DOHH2 (cell line): ENCODE measurements at regions not wholly inside any gene's neighbourhood (a gene's known extent, or its start where the extent isn't known, plus 50 kb on each side); places are given as distances from the start of the nearest gene placed in this dataset.

ENCODE experiments used
- H3F3A ChIP-seq: fragments of 200-600 bp; sonication (generic), shearing (Covaris generic); 2 replicates; pipeline ENCODE4 v1.6.0; 2016; ENCODE audit warnings: antibody characterized with exemption, mild to moderate bottlenecking; ENCODE audit not compliant: control insufficient read depth, insufficient read depth
- H3K27ac ChIP-seq: fragments of 200-600 bp; sonication (generic); 2 replicates; pipeline ENCODE4 v1.5.1; 2014; ENCODE audit warnings: low read depth, mild to moderate bottlenecking, low read length, moderate library complexity
- H3K27me3 ChIP-seq: fragments of 200-600 bp; sonication (generic); 2 replicates; pipeline ENCODE4 v1.6.1; 2014; ENCODE audit warnings: mild to moderate bottlenecking, low read length, mixed read lengths; ENCODE audit not compliant: control insufficient read depth
- H3K36me3 ChIP-seq: fragments of 200-600 bp; sonication (generic); 2 replicates; pipeline ENCODE4 v1.6.1; 2014; ENCODE audit warnings: mild to moderate bottlenecking, low read length, moderate library complexity, mixed read lengths; ENCODE audit not compliant: control insufficient read depth
- H3K4me1 ChIP-seq: fragments of 200-600 bp; sonication (generic); 2 replicates; pipeline ENCODE4 v1.6.1; 2014; ENCODE audit warnings: mild to moderate bottlenecking, low read length, mixed read lengths; ENCODE audit not compliant: control insufficient read depth
- H3K4me2 ChIP-seq: fragments of 200-600 bp; sonication (generic); 2 replicates; pipeline ENCODE4 v1.6.0; 2014; ENCODE audit warnings: mild to moderate bottlenecking, low read length, moderate library complexity
- H3K4me3 ChIP-seq: fragments of 200-600 bp; sonication (generic); 2 replicates; pipeline ENCODE4 v1.5.1; 2014; ENCODE audit warnings: mild to moderate bottlenecking, low read length, mixed read lengths
- H3K79me2 ChIP-seq: fragments of 200-600 bp; sonication (generic); 2 replicates; pipeline ENCODE4 v1.6.1; 2014; ENCODE audit warnings: mild to moderate bottlenecking, low read length, mixed read lengths; ENCODE audit not compliant: control insufficient read depth
- H3K9me2 ChIP-seq: fragments of 200-600 bp; sonication (generic); replicated peaks from 2 replicates; pipeline ENCODE4 v1.6.1; 2014; ENCODE audit warnings: mild to moderate bottlenecking, low read length, mixed read lengths; ENCODE audit not compliant: control insufficient read depth
- H3K9me3 ChIP-seq: fragments of 200-600 bp; sonication (generic); 2 replicates; pipeline ENCODE4 v1.6.1; 2014; ENCODE audit warnings: antibody characterized with exemption, low read length, mixed read lengths; ENCODE audit not compliant: control insufficient read depth, insufficient read depth
- H4K20me1 ChIP-seq: fragments of 200-600 bp; sonication (generic); 2 replicates; pipeline ENCODE4 v1.6.0; 2014; ENCODE audit warnings: low read depth, mild to moderate bottlenecking, antibody characterized with exemption, low read length, moderate library complexity; ENCODE audit not compliant: control insufficient read depth, insufficient read depth
- CTCF ChIP-seq: fragments of 200-600 bp; sonication (generic); IDR thresholded peaks from one replicate; pipeline ENCODE4 v1.5.1; 2014; ENCODE audit warnings: antibody characterized with exemption, mild to moderate bottlenecking, low read depth, low read length; ENCODE audit not compliant: poor library complexity, severe bottlenecking
- EZH2phosphoT487 ChIP-seq: fragments of 200-600 bp; sonication (generic); IDR thresholded peaks from 2 replicates; pipeline ENCODE4 v1.6.1; 2017; ENCODE audit warnings: borderline replicate concordance, mild to moderate bottlenecking, antibody characterized with exemption, low read length, moderate library complexity, mixed read lengths

- Histone ChIP-seq H3K4me3 (no peak overlapping the region), H3K9me2 (no peaks in the 10 kb centered on the region), H3F3A (no peaks in the 10 kb centered on the region), H3K4me1 (no peaks in the 10 kb centered on the region), H3K27ac (no peak overlapping the region), H3K9me3 (no peaks in the 10 kb centered on the region), H3K4me2 (no peak overlapping the region), H4K20me1 (no peaks in the 10 kb centered on the region), H3K36me3 (no peaks in the 10 kb centered on the region), H3K79me2 (no peaks in the 10 kb centered on the region), H3K27me3 (no peaks in the 10 kb centered on the region)
- TF ChIP-seq CTCF (no peak), EZH2phosphoT487 (no peak)
Measured at GRCh38 chr4:134145369-134145768, 56.2 kb downstream of the PABPC4L start.

GRCh38 chr4:134144337-134144736, 57.3 kb downstream of the PABPC4L start:
- H3F3A ChIP-seq: no peaks in the 10 kb centered on the region
- H3K9me2 ChIP-seq: no peaks in the 10 kb centered on the region
- H4K20me1 ChIP-seq: no peaks in the 10 kb centered on the region
- no peaks in the 10 kb centered on the region for H3K4me1 ChIP-seq
- H3K4me2 ChIP-seq: no peak overlapping the region
- TF ChIP-seq EZH2phosphoT487 (no peak), CTCF (no peak)
- no peaks in the 10 kb centered on the region for H3K36me3 ChIP-seq
- no peaks in the 10 kb centered on the region for H3K79me2 ChIP-seq
- no peaks in the 10 kb centered on the region for H3K9me3 ChIP-seq
- H3K27me3 ChIP-seq: no peaks in the 10 kb centered on the region
- H3K4me3 ChIP-seq: no peak overlapping the region
- no peak overlapping the region for H3K27ac ChIP-seq

GRCh38 chr4:134141728-134142127, 59.9 kb downstream of the PABPC4L start:
- Histone ChIP-seq H3F3A (no peaks in the 10 kb centered on the region), H3K4me2 (no peak overlapping the region), H3K79me2 (no peaks in the 10 kb centered on the region), H4K20me1 (no peaks in the 10 kb centered on the region), H3K9me3 (no peaks in the 10 kb centered on the region), H3K27ac (no peak overlapping the region), H3K27me3 (no peaks in the 10 kb centered on the region), H3K4me1 (no peaks in the 10 kb centered on the region), H3K9me2 (no peaks in the 10 kb centered on the region), H3K36me3 (no peaks in the 10 kb centered on the region), H3K4me3 (no peak overlapping the region)
- TF ChIP-seq CTCF (no peak), EZH2phosphoT487 (no peak)

- TF ChIP-seq EZH2phosphoT487 (no peak), CTCF (no peak)
- Histone ChIP-seq H3K4me1 (no peaks in the 10 kb centered on the region), H3K4me2 (no peak overlapping the region), H3K79me2 (no peaks in the 10 kb centered on the region), H3K9me3 (no peaks in the 10 kb centered on the region), H3F3A (no peaks in the 10 kb centered on the region), H4K20me1 (no peaks in the 10 kb centered on the region), H3K4me3 (no peak overlapping the region), H3K27me3 (no peaks in the 10 kb centered on the region), H3K36me3 (no peaks in the 10 kb centered on the region), H3K27ac (no peak overlapping the region), H3K9me2 (no peaks in the 10 kb centered on the region)
Measured at GRCh38 chr4:134139188-134139587, 62.4 kb downstream of the PABPC4L start.
